H1 (cell line): ENCODE measurements at regions not wholly inside any gene's neighbourhood (a gene's known extent, or its start where the extent isn't known, plus 50 kb on each side); places are given as distances from the start of the nearest gene placed in this dataset.

Experiments used
- CTCF ChIA-PET: fragments of 300-600 bp; sonication (Branson Sonifier 250); formaldehyde crosslinking; loops from one replicate; lab custom pipeline; 2021; ENCODE audit not compliant: partially characterized antibody; lab: Charles Lee
- POLR2A ChIA-PET: fragments of 300-600 bp; sonication (Branson Sonifier 250); formaldehyde crosslinking; loops from one replicate; lab custom pipeline; 2021; ENCODE audit warnings: inconsistent platforms; ENCODE audit not compliant: partially characterized antibody; lab: Charles Lee
- DNase-seq, 2 experiments: peaks; one replicate each; pipeline versions ENCODE4 v3.0.0 to v3.0.0-alpha.2; 2010 to 2022; ENCODE audit warnings: low spot score in 2 of 2, low read depth in 1 of 2, mixed read lengths in 1 of 2
- FAIRE-seq: peaks from 2 replicates; lab custom pipeline; 2011; peaks lifted over from hg19 to GRCh38; lab: Jason Lieb, UNC
- H2AFZ ChIP-seq: 2 replicates; pipeline ENCODE4 v1.8.1; 2012; ENCODE audit warnings: low read length, inconsistent platforms
- H2AK5ac ChIP-seq: 2 replicates; pipeline ENCODE4 v1.6.1; 2013; ENCODE audit warnings: low read depth, low read length
- H2BK120ac ChIP-seq: replicated peaks from 2 replicates; pipeline ENCODE3; 2013; ENCODE audit warnings: low read depth, low read length, inconsistent platforms
- H2BK12ac ChIP-seq: 2 replicates; pipeline ENCODE4 v1.6.1; 2013; ENCODE audit warnings: low read depth, low read length
- H2BK15ac ChIP-seq: 2 replicates; pipeline ENCODE4 v1.6.1; 2013; ENCODE audit warnings: low read length
- H2BK20ac ChIP-seq: 2 replicates; pipeline ENCODE4 v1.6.1; 2013; ENCODE audit warnings: low read length
- H2BK5ac ChIP-seq: 2 replicates; pipeline ENCODE4 v1.6.1; 2013; ENCODE audit warnings: low read depth, low read length
- H3K14ac ChIP-seq: 2 replicates; pipeline ENCODE4 v1.6.1; 2013; ENCODE audit warnings: inconsistent platforms; ENCODE audit not compliant: insufficient read length
- H3K18ac ChIP-seq: 2 replicates; pipeline ENCODE4 v1.6.1; 2013; ENCODE audit warnings: low read length; ENCODE audit errors: extremely low read depth
- H3K23ac ChIP-seq: 2 replicates; pipeline ENCODE4 v1.6.1; 2013; ENCODE audit warnings: inconsistent platforms; ENCODE audit not compliant: insufficient read length
- H3K23me2 ChIP-seq: 2 replicates; pipeline ENCODE4 v1.6.1; 2013; ENCODE audit warnings: low read depth, low read length
- H3K27ac ChIP-seq: 2 replicates; pipeline ENCODE4 v1.6.1; 2011; ENCODE audit warnings: low read depth, low read length, inconsistent platforms
- H3K27me3 ChIP-seq, 4 experiments: replicated peaks in 1 of 4; 1 replicate in 1 of 4; 2 replicates in 3 of 4; pipeline versions ENCODE4 v1.6.1 to v1.8.1; 2011 to 2013; ENCODE audit warnings: low read length in 3 of 4, mild to moderate bottlenecking in 3 of 4, inconsistent platforms in 2 of 4, mixed read lengths in 2 of 4, moderate library complexity in 1 of 4; ENCODE audit not compliant: control insufficient read depth in 3 of 4, insufficient read depth in 3 of 4; ENCODE audit errors: extremely low read depth in 1 of 4
- H3K36me3 ChIP-seq, 4 experiments: 2 replicates each; pipeline versions ENCODE4 v1.6.1 to v1.8.1; 2011 to 2013; ENCODE audit warnings: mild to moderate bottlenecking in 4 of 4, low read length in 3 of 4, moderate library complexity in 2 of 4, control low read depth in 1 of 4, inconsistent platforms in 1 of 4; ENCODE audit not compliant: insufficient read depth in 4 of 4, control insufficient read depth in 2 of 4
- H3K4ac ChIP-seq: replicated peaks from 2 replicates; pipeline ENCODE3; 2013; ENCODE audit warnings: low read length, low read depth, mixed read lengths, inconsistent platforms; ENCODE audit not compliant: insufficient read length
- H3K4me1 ChIP-seq, 4 experiments: replicated peaks in 1 of 4; 1 replicate in 1 of 4; 2 replicates in 3 of 4; pipeline versions ENCODE4 v1.6.1 to v1.8.1; 2011 to 2013; ENCODE audit warnings: low read length in 3 of 4, inconsistent platforms in 2 of 4, mixed read lengths in 1 of 4; ENCODE audit not compliant: insufficient read depth in 4 of 4, control insufficient read depth in 3 of 4
- H3K4me2 ChIP-seq, 2 experiments: 2 replicates each; pipeline versions ENCODE4 v1.6.1 to v1.8.1; 2011 to 2013; ENCODE audit warnings: low read depth in 2 of 2, low read length in 2 of 2, control low read depth in 1 of 2, inconsistent platforms in 1 of 2, mild to moderate bottlenecking in 1 of 2; ENCODE audit not compliant: insufficient read depth in 1 of 2
- H3K4me3 ChIP-seq, 4 experiments: fragments of 200-600, 300-600 bp in 1 of 4; sonication (generic), shearing (Covaris generic), sonication (Bioruptor Twin) in 1 of 4; 2 replicates each; pipeline versions ENCODE4 v1.5.1 to v1.8.1; 2011 to 2016; ENCODE audit warnings: low read length in 4 of 4, low read depth in 3 of 4, control low read depth in 2 of 4, inconsistent platforms in 2 of 4, mild to moderate bottlenecking in 2 of 4, mixed read lengths in 1 of 4, moderate library complexity in 1 of 4; ENCODE audit not compliant: insufficient read depth in 2 of 4; ENCODE audit errors: extremely low read depth in 1 of 4
- H3K56ac ChIP-seq: replicated peaks from 2 replicates; pipeline ENCODE3; 2013; ENCODE audit warnings: low read depth, mild to moderate bottlenecking, mixed read lengths, low read length, inconsistent platforms; ENCODE audit not compliant: insufficient read length
- H3K79me1 ChIP-seq: 2 replicates; pipeline ENCODE4 v1.6.1; 2013; ENCODE audit warnings: low read depth, low read length, control low read depth
- H3K79me2 ChIP-seq, 2 experiments: 2 replicates each; pipeline versions ENCODE4 v1.6.1 to v1.8.1; 2012 to 2013; ENCODE audit warnings: low read length in 2 of 2, mild to moderate bottlenecking in 2 of 2, inconsistent platforms in 1 of 2; ENCODE audit not compliant: insufficient read depth in 2 of 2, control insufficient read depth in 1 of 2
- H3K9ac ChIP-seq, 4 experiments: replicated peaks in 1 of 4; 1 replicate in 1 of 4; 2 replicates in 3 of 4; pipeline versions ENCODE4 v1.6.1 to v1.8.1; 2011 to 2013; ENCODE audit warnings: low read depth in 3 of 4, low read length in 3 of 4, control low read depth in 2 of 4, mild to moderate bottlenecking in 2 of 4, moderate library complexity in 2 of 4, inconsistent platforms in 1 of 4; ENCODE audit errors: extremely low read depth in 1 of 4
- H3K9me3 ChIP-seq, 2 experiments: 2 replicates each; pipeline versions ENCODE4 v1.6.1 to v1.8.1; 2012 to 2013; ENCODE audit warnings: mild to moderate bottlenecking in 2 of 2, moderate library complexity in 2 of 2, control low read depth in 1 of 2, inconsistent platforms in 1 of 2, low read depth in 1 of 2, low read length in 1 of 2, mixed read lengths in 1 of 2; ENCODE audit not compliant: insufficient read depth in 2 of 2
- H4K20me1 ChIP-seq, 2 experiments: replicated peaks in 1 of 2; 2 replicates each; pipeline versions ENCODE3 to v1.8.1; 2011 to 2013; ENCODE audit warnings: inconsistent platforms in 2 of 2, low read length in 2 of 2, mild to moderate bottlenecking in 1 of 2; ENCODE audit not compliant: insufficient read depth in 2 of 2, control insufficient read depth in 1 of 2
- H4K5ac ChIP-seq: 2 replicates; pipeline ENCODE4 v1.6.1; 2013; ENCODE audit warnings: low read length, low read depth, mixed read lengths, inconsistent platforms; ENCODE audit not compliant: insufficient read length
- H4K8ac ChIP-seq: 2 replicates; pipeline ENCODE4 v1.8.0; 2013; ENCODE audit warnings: mild to moderate bottlenecking, moderate library complexity, low read length, inconsistent platforms; ENCODE audit not compliant: insufficient read depth; ENCODE audit errors: extremely low read depth
- H4K91ac ChIP-seq: replicated peaks from 2 replicates; pipeline ENCODE3; 2013; ENCODE audit warnings: low read length, mixed read lengths, inconsistent platforms; ENCODE audit not compliant: insufficient read length
- ASH2L ChIP-seq: fragments of 200-600, 300-600 bp; sonication (generic); IDR thresholded peaks from one replicate; pipeline ENCODE4 v1.7.1; 2017; ENCODE audit warnings: low read length
- BACH1 ChIP-seq: IDR thresholded peaks from 2 replicates; pipeline ENCODE4 v1.6.1; 2012; ENCODE audit warnings: low read length, improper control_type of control experiment
- BRCA1 ChIP-seq: IDR thresholded peaks from 2 replicates; pipeline ENCODE4 v1.6.1; 2012; ENCODE audit warnings: low read depth, low read length, improper control_type of control experiment
- GTF2F1 ChIP-seq: IDR thresholded peaks from 2 replicates; pipeline ENCODE4 v1.6.1; 2012; ENCODE audit warnings: low read depth, low read length, improper control_type of control experiment, borderline replicate concordance
- HDAC6 ChIP-seq: IDR thresholded peaks from one replicate; pipeline ENCODE4 v1.7.1; 2012; ENCODE audit warnings: low read depth, mild to moderate bottlenecking, inconsistent platforms, low read length, moderate library complexity
- JUND ChIP-seq: IDR thresholded peaks from 2 replicates; pipeline ENCODE4 v1.6.1; 2011; ENCODE audit warnings: mild to moderate bottlenecking, improper control_type of control experiment, low read length
- POLR2AphosphoS5 ChIP-seq: IDR thresholded peaks from 2 replicates; pipeline ENCODE4 v1.6.1; 2011; ENCODE audit warnings: low read depth, low read length
- RAD21 ChIP-seq, 2 experiments: IDR thresholded peaks in 1 of 2; conservative IDR thresholded peaks in 1 of 2; 2 replicates each; pipeline ENCODE4 v1.6.1; 2011; ENCODE audit warnings: low read depth in 2 of 2, low read length in 2 of 2, improper control_type of control experiment in 1 of 2, inconsistent platforms in 1 of 2, mild to moderate bottlenecking in 1 of 2, moderate library complexity in 1 of 2
- SIX5 ChIP-seq: IDR thresholded peaks from 2 replicates; pipeline ENCODE4 v1.6.1; 2011; ENCODE audit warnings: mild to moderate bottlenecking, low read depth, low read length
- SP1 ChIP-seq: IDR thresholded peaks from 2 replicates; pipeline ENCODE4 v1.6.1; 2011; ENCODE audit warnings: low read depth, low read length
- SP4 ChIP-seq: IDR thresholded peaks from 2 replicates; pipeline ENCODE4 v1.6.1; 2012; ENCODE audit warnings: low read length, inconsistent platforms
- TBP ChIP-seq: IDR thresholded peaks from 2 replicates; pipeline ENCODE4 v1.6.1; 2011; ENCODE audit warnings: low read depth, low read length, improper control_type of control experiment
- TCF12 ChIP-seq: IDR thresholded peaks from 2 replicates; pipeline ENCODE4 v1.6.1; 2011; ENCODE audit warnings: low read depth, mild to moderate bottlenecking, low read length
- YY1 ChIP-seq: IDR thresholded peaks from 2 replicates; pipeline ENCODE4 v1.6.1; 2011; ENCODE audit warnings: low read depth, mild to moderate bottlenecking, low read length
- WGBS, 2 experiments: shearing (Covaris generic) in 1 of 2; methylation state at CpG; one replicate each; pipeline versions ENCODE4 v1.1.6 to v1.1.7; 2013 to 2015; ENCODE audit warnings: low lambda C conversion rate in 2 of 2, mixed read lengths in 2 of 2, inconsistent platforms in 1 of 2, low coverage in 1 of 2, missing lambda C conversion rate in 1 of 2; ENCODE audit not compliant: insufficient replicate concordance in 2 of 2, insufficient coverage in 1 of 2, insufficient read length in 1 of 2; ENCODE audit errors: extremely low coverage in 1 of 2, missing lambda C conversion rate in 1 of 2; 5-methylcytosine and 5-hydroxymethylcytosine counted together

DNA sequence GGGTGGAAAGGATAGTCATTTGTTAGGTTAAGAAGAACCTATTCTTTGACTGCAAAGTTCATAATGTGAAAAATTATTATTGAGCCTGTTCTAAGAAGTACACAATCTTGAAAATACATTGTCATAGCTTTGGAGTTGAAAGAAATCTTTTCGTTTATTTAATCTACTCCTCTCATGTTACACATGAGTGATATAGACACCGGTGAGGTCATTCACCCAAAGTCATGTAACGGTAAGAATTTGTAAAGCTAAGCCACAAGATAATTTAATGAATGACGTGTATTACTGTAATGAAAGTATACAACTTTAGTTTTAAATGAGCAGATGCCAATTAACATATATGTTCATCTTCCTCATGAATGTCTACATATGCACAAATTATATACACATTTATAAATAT lies 284.1 kb upstream of the PDE4D start:
- Histone ChIP-seq H2BK15ac (no peak overlapping the region), H3K9me3 (peaks cover 0 to 3% of the 10 kb centered on the region in 2 experiments; a peak in 1 of 4 replicates), H3K4ac (no peak overlapping the region), H3K79me1 (no peaks in the 10 kb centered on the region), H4K8ac (no peak overlapping the region), H4K91ac (no peak overlapping the region), H2AK5ac (no peak overlapping the region), H3K4me2 (no peak overlapping the region), H3K14ac (no peak overlapping the region), H3K79me2 (no peaks in the 10 kb centered on the region), H2BK20ac (no peak overlapping the region), H3K4me3 (no peak overlapping the region), H3K27me3 (no peaks in the 10 kb centered on the region), H3K9ac (no peak overlapping the region), H3K18ac (no peak overlapping the region), H2AFZ (no peak overlapping the region), H3K4me1 (no peaks in the 10 kb centered on the region), H3K23ac (no peak overlapping the region), H3K56ac (no peak overlapping the region), H4K20me1 (no peaks in the 10 kb centered on the region), H4K5ac (no peak overlapping the region), H3K23me2 (no peaks in the 10 kb centered on the region), H3K36me3 (no peaks in the 10 kb centered on the region), H2BK12ac (no peak overlapping the region), H2BK5ac (no peak overlapping the region), H2BK120ac (no peak overlapping the region), H3K27ac (no peak overlapping the region)
- POLR2A ChIA-PET: no interaction called here
- CTCF ChIA-PET: no interaction called here
- WGBS, 2 experiments: 89% methylated on average over 4 of the region's 4 CpGs; no CpG with 5 or more reads in 1 of the 2 experiments
- no peak for DNase-seq
- TF ChIP-seq GTF2F1 (no peak), BRCA1 (no peak), SP4 (no peak), HDAC6 (no peak), JUND (no peak), POLR2AphosphoS5 (no peak), TCF12 (no peak), TBP (no peak), SIX5 (no peak), YY1 (no peak), ASH2L (no peak), RAD21 (IDR thresholded peaks at IDR 0.05 in 1 of 2, conservative IDR thresholded peaks at IDR 0.05 in 1 of 2; ENCODE audit: low read depth in 2 of 2, low read length in 2 of 2) (no peak), SP1 (no peak), BACH1 (no peak)
- no peak for FAIRE-seq
